ENCODE measurements at regions not wholly inside any gene's neighbourhood (a gene's known extent, or its start where the extent isn't known, plus 50 kb on each side); places are given as distances from the start of the nearest gene placed in this dataset.

DNA sequence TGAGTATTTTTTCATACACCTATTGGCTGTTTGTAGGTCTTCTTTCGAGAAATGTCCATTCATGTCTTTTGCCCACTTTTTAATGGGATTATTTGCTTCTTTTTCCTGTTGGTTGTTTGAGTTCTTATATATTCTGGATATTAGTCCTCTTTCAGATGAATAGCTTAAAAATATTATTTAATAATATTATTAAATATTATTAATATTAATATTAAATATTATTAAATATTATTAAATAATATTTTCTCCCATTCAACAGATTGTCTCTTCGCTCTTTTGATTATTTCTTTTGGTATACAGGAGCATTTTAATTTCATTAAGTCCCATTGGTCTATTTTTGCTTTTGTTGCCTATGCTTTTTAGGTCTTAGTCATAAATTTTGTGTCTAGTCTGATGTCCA is 361.9 kb downstream of the TSN start:
- DNase-seq, result no peak

DNA sequence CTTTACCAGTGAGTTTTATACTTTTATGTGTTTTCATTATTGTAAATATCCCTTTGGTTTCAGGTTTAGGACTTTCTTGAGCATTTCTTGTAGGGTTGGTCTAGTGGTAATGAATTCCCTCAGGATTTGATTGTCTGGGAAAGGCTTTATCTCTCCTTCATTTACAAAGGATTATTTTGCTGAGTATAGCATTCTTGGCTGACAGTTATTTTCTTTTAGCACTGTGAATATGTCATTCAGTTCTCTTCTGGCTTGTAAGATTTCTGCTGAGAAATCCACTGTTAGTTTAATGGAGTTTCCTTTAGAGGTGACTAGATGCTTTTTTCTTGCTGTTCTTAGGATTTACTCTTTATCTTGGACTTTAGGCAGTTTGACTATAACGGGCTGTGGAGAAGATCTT is 373.9 kb downstream of the TSN start:
- DNase-seq, result no peak

DNA sequence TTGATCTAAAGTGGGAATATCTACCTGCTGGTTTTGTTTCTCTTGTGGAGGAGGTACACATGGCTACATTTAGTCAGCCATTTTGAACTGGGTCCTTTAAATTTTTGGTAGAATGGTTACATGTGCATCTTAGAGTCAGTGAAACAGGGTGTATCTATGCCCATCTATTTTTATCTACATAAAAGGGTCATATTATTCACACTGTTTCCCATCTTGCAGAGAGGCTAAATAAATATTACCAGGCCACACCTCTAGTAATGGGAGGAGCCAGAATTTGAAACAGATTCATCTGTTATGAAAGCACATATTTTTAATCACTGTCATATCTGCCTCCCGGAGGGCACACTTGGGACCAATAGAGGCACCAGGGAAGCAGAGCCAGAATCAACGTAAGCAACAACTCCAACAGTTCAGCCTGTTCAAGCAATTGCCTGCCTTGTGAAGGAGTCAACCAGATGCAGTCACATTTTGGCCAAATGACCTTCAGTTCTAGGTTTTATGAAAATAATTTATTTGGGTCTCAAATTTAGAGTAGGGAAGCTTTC is 376.8 kb downstream of the TSN start:
- DNase-seq, result no peak

DNA sequence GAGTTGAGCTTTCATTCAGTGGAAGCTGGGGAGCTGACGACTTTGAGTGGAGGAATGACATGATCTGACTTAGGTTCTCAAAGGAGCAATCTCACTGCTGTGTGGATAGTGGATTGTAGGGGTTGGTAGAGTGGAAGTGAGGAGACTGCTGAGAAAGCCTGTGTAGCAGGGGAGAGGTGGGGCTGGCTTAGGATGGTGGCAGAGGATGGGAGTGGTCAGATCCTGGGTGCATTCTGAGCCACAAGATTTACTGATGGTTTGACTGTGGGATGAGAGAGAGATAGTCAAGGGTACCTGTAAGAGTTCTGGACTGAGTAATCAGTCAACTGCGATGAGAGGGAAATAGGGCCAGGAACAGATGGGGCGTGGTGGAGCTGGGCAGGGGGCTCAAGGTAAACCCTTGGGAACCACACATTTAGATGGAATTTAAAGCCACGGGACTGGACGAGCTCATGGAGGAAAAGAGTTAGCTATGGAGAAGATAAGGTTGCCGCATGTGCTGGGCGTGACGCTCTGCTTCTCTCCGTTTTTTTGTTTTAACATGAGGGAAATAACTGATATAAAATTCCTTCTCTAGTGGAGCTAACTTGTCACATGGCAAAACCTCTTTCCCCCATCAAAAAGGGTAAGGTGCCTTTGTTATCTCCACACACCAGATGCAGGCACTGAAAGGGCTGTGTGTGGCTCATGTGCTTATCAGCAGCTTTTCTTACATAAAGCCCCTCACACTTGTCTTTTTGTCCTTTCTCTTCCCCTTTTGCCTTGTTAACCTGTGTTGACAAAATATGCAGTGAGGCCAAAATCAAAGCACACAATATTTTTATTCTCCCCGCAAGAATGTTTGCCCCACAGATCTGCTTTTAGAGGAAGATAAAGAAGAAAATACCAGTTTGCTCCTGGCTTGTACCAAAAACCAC is 379.8 kb downstream of the TSN start:
- no peak for DNase-seq

DNA sequence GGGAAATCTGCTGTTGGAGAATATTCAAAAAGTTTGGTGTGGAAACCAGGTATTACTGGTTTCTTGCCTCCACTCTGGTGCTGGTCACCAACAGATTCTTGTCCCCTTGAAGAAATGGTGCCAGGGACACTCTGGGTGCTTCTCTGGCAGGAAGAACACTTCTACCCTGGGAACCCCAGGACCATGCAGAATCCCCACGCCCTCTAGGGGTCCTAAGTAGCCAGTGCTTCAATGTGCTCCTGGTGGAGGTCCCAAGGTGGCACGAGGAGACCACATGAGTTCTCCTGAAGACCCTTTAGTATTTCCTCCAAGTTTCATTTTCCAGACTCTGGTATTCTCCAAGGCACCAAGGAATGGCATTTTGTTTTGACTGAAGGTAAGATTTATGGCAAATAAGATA is 380.6 kb downstream of the TSN start:
- no peak for DNase-seq

DNA sequence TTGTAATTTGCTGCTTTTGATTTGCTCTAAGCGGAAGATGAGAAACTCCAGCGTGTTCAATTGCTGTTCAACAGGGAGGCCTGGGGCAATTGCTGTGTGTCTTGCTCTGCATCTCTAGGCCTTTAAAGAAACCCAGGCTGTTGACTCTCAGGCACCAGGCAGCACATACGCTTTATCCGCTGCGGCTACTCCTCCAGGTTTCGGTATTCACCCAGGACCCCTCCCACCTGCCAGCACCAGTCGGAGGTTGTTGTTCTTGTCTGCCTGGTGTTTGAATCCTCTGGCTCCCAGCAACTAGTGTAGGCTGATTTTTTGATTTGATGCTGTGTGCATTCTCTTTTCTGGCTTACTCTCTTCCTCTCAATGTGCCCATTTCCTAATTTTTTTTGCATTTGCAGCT is 383.1 kb downstream of the TSN start:
- DNase-seq, result no peak

DNA sequence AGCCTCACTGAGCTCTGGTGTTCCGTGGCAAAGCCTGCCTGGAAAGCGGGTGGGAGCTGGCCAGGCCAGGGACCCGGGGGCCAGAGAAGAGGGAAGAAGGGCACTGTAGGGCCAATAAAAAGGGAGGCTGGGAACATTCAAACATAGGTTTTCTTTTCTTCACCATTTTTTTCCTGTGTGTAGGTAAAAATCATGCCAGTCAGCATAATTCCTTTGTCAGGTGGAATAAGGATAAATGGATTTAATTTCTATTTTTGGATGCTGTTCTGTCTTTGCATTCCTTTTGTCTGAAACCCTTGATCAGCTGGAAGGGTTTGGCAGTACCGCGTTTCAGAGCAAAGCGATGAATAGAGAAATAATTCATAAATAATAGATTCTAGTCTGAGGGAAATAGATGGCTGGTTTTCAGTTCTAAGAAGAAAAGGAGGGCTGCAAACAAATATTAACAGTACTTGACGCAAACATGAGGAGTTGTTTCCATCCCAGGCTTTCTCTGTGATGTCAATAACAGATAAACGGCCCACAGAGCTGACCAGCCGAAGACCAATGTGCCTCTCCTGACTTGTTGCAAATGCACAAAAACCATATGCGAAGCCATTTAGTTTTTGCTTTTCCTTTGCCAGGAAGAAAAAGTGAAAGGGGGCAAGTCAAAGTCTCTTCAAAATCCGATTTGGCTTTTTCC is 384.4 kb downstream of the TSN start:
- DNase-seq, result no peak

DNA sequence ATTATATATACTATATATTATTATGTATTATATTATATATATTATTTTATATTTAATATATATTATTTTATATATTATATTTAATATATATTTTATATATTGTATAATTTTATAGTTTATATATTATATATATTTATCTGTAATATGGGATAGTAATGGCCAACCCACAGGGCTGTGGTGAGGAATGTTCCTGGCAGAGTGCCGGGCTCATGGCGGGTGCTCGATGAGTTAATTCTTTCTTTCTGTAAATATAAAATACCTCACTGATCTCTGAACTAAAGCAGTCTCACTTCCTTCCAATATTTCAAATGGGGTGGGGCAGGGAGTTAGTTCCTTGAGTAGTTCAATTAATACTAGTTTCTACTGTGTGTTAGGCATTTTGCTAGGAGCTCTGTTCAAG is 389.4 kb downstream of the TSN start:
- DNase-seq, result no peak

DNA sequence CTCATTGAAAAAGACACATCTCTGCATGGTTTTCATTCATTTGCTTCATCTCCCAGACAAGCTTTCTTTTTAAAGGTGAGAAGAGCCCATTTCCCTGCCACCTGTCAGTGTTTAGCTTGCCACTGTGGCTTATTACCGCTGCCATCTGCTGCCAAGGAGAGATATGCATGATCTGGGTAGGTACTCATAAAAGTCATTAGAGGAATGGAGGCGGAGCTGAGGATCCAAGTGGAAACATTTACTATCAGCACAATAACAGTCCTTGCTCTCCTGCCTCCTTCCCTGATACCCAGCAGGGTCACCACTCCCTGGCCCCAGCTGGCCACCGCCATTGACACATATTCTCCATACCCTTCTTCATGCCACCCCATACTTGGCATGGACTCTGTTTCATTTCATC is 390.4 kb downstream of the TSN start:
- DNase-seq, result no peak

DNA sequence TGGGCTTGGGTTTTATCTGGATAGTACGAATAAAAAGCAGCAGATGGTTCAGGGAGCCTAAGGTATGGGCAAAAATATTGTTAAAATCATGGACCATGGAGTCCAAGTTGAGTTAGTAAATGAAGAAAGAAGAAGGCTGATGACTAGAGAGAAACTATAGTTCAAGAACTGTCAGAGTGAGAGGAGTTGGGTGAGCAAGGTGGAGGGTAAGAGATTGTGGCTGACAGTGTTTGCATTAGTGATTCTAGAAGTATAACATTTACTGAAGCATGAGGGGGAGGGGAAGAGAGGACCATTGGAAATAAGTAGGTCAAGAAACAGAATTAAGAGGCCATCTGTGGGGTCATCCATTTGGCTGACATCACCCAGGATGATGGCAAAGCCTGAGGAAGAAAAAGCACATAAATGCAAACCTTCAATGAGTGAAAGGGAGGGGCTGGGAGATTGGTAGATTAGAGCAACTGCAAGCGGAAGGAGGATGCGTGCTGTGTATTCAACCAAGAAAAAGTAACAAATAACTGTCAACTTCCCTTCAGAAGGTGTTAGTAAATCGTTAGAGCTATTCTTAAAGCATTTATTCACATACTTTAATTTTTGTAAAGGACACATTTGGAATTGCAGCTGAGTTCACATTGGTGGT is 392.8 kb downstream of the TSN start:
- DNase-seq, result no peak

DNA sequence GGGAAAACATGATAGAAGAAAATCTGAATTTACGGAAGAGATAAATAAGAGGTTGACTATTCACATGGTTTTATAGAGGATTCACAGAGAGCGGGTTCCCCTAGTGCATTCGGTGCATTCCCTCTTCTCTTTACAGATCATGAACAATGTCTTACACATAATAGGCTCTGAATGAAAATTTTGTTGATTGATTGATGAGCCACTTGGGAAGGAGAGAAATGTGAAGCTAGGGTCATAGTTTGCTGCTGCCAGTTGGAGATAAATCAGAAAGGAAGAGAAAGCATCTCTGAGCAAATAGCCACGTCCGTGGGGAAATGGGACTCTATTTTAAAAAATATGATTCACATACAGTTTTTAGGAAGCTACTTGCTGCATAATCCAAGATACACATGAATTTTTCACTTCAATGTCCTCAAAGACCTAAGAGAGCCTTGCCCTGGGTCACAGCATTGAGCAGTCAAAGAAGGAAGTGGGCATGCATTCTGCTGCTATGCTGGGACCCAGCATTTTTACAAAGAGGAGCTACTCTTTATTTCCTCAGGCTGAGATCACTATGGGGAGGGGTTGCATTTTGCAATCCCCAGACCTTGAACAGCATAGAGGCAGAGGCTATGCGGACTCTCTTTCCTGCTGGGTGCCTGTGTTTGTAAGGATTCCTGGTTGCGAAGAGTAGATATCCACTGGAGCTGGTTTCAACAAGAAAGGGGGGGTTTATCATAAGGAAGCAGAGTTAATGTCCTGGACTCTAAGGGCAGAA is 395.3 kb downstream of the TSN start:
- no peak for DNase-seq

DNA sequence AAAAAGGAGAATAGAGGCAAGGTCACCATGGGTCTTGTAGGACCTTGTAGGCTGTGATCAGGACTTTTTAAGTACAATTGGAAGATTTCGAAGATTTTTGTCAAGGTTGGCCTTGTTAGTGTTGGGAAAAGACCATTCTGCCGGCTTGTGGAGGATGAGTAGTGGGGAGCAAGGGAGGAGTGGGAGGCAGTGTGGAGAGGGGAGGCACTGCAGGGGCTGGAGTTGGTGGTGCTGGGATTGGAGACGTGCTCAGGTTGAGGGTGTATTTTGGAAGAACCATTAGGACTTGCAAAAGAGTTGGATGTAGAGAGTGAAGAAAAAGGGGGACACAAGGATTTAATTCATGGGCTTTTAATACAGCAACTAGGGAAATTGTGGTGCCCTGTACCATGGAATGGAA is 397.1 kb downstream of the TSN start:
- DNase-seq, result no peak

DNA sequence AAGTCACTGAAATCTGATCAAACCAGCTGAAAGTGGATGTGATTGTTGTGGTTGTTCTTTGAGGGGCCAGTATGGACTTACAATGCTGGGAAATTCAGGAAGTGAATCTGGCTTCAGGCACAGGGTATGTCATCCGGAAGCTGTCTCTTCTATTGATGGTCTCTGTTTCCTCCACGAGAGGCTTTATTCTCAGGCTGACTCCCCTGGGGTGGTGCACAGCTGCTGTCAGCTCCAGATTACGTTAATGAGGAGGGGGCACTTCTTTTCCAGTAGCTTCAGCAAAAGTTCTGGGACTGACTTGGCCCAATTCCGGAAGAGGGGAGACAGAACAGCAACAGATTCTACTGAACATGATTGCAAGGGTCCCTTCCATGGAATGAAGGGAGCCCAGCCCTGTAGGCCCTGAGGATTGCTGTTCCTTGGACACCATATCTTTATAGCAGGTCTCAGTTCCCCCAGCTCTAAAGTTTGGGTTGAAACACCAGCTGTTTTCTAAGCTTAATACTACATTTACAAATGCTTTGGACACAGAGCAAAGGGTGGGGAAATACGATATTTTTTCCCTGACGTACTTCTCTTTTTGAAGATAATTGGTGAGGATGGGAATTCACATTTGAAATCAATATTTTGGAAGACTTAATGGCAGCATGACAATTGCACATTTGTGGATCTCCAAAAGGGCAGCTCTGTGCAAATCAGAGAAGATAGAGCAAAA is 400.9 kb downstream of the TSN start:
- no peak for DNase-seq

DNA sequence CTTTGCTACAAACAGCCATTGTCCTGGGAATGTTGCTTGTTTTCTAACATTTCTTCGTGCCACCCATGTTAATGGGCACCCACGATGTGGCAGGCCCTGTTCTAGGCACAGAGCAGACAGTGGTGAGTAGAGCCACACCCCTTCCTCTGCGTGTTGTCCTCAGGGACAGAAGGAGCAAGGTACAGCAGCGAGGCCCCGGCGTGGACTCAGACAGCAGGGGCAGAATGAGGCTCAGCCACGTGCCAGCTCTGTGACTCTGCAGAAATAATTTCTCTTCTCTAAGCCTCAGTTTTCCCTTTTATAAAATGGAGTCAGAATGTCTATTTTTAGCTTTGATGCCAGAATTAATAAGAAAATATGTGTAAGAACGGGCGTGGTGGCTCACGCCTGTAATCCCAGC is 401.7 kb downstream of the TSN start:
- no peak for DNase-seq

DNA sequence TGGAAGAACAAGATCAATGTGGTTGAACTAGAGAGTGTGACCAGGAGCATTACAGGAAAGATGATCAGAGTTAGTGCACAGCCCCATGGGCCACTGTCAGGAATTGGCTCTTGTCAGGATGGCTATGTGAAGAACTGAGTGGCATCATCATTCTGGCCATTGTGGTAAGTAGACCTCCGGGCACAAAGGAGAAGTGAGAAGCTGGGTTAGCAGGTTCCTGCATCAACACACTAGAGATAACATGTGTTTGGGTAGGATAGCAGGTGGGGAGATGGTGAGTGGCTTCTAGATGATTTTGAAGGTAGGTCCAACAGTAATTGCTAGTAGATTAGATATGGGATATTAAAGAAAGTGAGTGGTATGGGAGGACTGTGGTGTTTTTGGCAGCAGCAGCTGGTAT is 408.2 kb downstream of the TSN start:
- no peak for DNase-seq

DNA sequence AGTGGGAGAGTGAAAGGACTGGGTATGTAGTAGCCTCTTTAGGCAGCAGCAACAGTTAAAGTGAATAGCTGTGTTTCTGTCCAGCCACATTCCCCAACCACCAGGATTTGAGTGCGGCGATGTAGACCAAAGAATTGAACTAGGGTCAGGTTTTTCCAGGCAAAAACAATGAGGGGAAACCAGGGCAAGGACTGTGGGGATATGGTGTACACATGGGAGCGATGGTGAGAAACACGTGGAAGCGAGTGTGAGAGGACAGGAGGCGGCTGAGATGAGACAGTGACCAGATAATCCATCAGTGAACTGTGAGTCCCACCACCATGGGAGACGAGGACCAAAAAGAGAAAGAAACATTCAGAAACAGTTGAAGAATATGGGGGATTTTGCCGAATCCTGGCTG is 409.5 kb downstream of the TSN start:
- DNase-seq, result no peak

DNA sequence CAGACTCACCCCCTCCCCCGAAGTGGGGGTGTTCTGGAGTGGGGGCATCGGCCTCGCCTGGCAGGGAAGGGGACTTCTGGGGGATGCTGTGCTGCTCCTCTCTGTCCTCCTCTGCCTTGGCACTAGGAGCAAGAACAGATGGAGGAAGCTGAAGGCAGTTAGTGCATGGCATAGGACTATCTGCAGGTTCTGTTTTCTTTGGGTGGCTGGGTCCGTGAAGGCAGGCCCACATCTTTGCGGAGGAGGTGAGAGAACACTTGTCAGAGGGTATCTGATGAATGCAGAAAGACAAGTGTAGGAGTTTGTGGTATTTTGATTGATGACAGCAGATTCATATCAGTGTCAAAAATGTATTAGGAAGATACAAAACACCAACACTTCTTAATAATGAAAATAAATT is 411.4 kb downstream of the TSN start:
- no peak for DNase-seq

DNA sequence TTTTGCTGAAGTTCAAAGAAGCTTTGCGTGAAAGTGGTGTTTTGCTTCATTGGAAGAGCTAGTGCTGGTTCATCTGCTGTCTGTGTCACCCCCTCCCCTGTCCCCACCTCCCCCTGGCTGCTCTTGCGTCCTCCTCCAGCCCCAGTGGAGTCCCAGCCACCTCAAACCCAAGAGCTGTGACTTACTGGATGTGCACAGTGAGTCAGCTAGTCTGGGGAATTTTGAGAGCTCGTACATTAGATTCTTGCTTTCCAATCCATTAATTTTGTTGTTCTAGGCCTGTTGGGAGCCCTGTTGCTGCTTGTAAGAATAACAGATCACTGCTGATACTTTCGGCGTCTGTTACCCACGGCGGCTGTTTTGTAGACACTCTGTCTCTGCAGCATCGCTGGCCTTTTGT is 412.1 kb downstream of the TSN start:
- DNase-seq, result peak; percentile 22

DNA sequence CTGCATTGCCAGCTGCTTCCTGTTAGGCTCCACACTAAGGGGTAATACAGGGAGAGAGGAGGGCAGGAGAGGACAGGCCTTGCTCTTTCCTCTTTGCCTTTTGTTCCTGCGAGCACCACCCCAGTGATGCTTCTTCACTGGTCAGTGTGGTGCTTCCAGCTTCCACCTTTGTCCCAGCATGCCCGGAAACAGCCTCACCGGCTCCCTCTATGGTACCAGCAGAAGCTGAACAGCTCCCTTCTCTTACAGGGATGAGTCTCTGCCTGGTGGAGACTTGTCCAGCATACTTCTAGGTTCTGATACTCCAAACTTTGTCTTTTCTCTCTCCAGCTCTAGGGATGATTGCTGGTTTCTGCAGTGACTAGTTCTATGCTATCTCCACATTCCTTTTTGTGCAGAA is 413.3 kb downstream of the TSN start:
- DNase-seq, result no peak

DNA sequence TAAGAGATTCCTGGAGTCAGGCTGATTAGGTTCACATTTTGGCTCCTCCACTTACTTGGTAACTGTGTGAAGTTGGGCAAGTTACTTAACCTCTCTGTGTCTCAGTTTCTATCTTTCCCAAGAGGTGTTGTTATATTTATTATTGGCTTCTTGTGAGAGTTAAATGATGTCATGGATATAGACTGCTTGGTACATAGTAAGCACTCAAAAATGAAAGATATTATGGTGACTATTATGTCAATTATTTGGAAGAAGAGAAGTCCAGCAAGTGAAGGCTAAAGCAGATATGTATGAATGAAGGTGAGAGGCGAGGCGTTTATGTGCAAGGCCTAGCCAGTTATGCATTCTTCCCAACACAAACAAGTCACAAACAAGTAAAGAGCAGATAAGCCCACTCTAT is 417.4 kb downstream of the TSN start:
- DNase-seq, result no peak

DNA sequence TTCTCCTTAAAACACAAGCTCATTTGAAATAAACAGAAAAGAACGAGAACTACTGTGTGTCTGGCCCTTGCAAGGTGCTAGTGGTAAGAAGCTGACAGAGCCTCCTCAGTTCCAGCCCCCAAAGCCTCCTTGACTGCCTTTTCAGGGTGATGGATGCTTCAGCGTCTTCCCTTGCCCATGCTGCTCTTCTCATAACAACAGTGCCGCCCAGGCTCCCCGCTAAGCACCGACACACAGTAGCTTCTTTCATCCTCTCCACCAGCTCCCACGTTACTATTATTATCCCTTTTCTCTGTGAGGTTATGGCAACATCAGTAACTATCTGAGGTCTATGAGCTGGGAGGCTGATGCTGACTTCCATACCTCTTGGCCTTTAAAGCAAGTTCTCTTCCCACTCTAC is 418.6 kb downstream of the TSN start:
- no peak for DNase-seq

All from right kidney (tissue), 1 donor.